ENCODE measurements at regions not wholly inside any gene's neighbourhood (a gene's known extent, or its start where the extent isn't known, plus 50 kb on each side); places are given as distances from the start of the nearest gene placed in this dataset.
"Not testable (repeated sequence)": the region's sequence is repeated elsewhere in the genome, so short reads cannot be mapped to it uniquely, and the experiment has no call there.

DNA sequence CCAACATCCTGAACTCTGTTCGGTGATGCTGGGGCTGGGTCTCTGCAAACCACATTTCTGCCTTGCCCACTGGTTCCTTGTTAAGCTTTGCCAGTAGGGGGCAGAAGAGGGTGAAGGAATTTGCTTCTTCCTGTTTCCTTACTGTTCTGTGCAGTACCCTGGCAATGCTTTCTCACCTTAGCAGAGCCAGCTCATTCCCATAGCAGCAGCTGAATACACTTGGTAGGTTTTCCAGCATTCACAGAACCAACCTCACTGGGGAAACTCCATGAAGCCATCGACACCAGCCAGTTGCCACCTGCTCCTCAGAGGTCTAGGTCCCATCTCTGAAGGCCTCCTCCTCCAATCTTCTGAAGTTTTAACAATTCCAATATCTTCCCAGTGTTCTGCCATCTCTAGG, 308.4 kb downstream of the PDCD6IP start:
- H3K9me3 Mint-ChIP-seq (ENCODE audit: low read depth) = peaks cover under 1% of the 10 kb centered on the region
- peaks cover 3% of the 10 kb centered on the region for H3K4me1 Mint-ChIP-seq (ENCODE audit: low read depth)
- H3K36me3 Mint-ChIP-seq (ENCODE audit: low read depth) = no peaks in the 10 kb centered on the region
- TF ChIP-seq, protein P1, sequence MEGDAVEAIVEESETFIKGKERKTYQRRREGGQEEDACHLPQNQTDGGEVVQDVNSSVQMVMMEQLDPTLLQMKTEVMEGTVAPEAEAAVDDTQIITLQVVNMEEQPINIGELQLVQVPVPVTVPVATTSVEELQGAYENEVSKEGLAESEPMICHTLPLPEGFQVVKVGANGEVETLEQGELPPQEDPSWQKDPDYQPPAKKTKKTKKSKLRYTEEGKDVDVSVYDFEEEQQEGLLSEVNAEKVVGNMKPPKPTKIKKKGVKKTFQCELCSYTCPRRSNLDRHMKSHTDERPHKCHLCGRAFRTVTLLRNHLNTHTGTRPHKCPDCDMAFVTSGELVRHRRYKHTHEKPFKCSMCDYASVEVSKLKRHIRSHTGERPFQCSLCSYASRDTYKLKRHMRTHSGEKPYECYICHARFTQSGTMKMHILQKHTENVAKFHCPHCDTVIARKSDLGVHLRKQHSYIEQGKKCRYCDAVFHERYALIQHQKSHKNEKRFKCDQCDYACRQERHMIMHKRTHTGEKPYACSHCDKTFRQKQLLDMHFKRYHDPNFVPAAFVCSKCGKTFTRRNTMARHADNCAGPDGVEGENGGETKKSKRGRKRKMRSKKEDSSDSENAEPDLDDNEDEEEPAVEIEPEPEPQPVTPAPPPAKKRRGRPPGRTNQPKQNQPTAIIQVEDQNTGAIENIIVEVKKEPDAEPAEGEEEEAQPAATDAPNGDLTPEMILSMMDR (IDR thresholded peaks at IDR 0.05) = peak; percentile 75
- peaks cover 13% of the 10 kb centered on the region for H3K27me3 Mint-ChIP-seq (ENCODE audit: low read depth)
- no peak for DNase-seq (ENCODE audit: low spot score)
- H3K27ac Mint-ChIP-seq (ENCODE audit: unreplicated experiment) = no peak overlapping the region
- no peak overlapping the region for H3K4me3 Mint-ChIP-seq (ENCODE audit: unreplicated experiment)

DNA sequence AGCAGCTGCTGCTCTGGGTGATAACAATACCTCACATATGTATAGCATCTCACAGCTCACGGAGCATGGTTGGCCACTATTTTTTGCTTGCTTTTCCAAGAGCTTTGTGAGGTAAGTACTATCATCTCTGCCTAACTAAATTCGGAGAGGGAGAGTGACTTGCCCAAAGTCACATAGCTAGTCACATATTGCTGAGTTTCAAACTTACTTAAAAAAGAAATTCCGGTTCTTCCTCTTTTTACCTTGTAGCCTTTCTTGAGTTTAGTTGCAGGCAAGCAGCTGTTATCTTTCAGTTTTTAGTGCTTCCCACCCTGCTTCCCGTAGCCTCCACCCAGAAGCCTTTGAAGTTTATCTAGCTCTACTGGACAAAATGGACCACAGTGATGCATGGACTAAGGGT, 309.2 kb downstream of the PDCD6IP start:
- Mint-ChIP-seq H3K36me3 (ENCODE audit: low read depth) (peaks cover under 1% of the 10 kb centered on the region), H3K9me3 (ENCODE audit: low read depth) (no peaks in the 10 kb centered on the region), H3K4me3 (ENCODE audit: unreplicated experiment) (no peak overlapping the region), H3K4me1 (ENCODE audit: low read depth) (peaks cover 3% of the 10 kb centered on the region), H3K27me3 (ENCODE audit: low read depth) (peaks cover 9% of the 10 kb centered on the region), H3K27ac (ENCODE audit: unreplicated experiment) (no peak overlapping the region)
- TF ChIP-seq, protein P1 (IDR thresholded peaks at IDR 0.05) = no peak
- no peak for DNase-seq (ENCODE audit: low spot score)

DNA sequence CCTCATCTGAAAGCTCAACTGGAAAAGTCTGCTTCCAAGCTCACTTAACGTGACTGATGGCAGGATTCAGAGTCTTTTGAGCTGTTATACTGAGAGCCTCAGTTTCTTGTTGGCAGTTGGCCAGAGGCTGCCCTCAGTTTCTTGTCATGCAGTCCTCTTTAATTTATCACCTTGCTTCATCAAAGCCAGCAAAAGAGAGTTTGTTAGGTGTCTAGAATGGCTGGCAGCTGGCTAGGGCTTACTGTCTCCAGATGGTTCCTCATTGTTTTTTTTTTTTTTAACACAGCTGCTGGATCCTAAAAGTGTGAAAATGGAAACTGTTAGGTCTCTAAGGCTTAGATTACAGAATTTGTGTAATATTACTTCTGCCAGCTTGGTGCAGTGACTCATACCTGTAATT, 310.6 kb downstream of the PDCD6IP start:
- Mint-ChIP-seq H3K27me3 (ENCODE audit: low read depth) (peaks cover 6% of the 10 kb centered on the region), H3K27ac (ENCODE audit: unreplicated experiment) (no peak overlapping the region), H3K4me1 (ENCODE audit: low read depth) (peaks cover 3% of the 10 kb centered on the region), H3K9me3 (ENCODE audit: low read depth) (no peaks in the 10 kb centered on the region), H3K36me3 (ENCODE audit: low read depth) (peaks cover 2% of the 10 kb centered on the region), H3K4me3 (ENCODE audit: unreplicated experiment) (no peak overlapping the region)
- no peak for DNase-seq (ENCODE audit: low spot score)
- TF ChIP-seq, protein P1 (IDR thresholded peaks at IDR 0.05) = no peak

DNA sequence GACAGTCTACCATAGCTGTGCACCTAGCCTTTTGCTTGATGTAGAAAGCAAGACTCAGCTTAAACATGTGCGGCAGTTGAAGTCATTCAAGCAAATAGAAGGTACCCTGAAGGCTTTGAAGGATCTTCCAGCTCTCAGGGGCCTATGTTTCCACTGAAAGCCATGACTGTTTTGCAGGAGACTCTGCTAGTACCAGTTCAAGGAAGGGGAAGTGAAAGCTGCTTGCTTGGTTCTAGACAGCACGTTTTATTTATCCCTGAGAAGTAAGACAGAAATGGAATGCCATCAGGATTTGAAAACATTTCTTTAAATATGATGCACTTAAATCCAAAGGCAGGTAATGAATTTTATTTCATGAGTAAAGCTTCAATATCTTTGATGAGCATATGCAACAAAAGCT, 311.4 kb downstream of the PDCD6IP start:
- Mint-ChIP-seq H3K4me1 (ENCODE audit: low read depth) (peaks cover 3% of the 10 kb centered on the region), H3K9me3 (ENCODE audit: low read depth) (no peaks in the 10 kb centered on the region), H3K4me3 (ENCODE audit: unreplicated experiment) (no peak overlapping the region), H3K27me3 (ENCODE audit: low read depth) (peaks cover 3% of the 10 kb centered on the region), H3K27ac (ENCODE audit: unreplicated experiment) (no peak overlapping the region), H3K36me3 (ENCODE audit: low read depth) (peaks cover 2% of the 10 kb centered on the region)
- no peak for DNase-seq (ENCODE audit: low spot score)
- TF ChIP-seq, protein P1 (IDR thresholded peaks at IDR 0.05) = no peak

DNA sequence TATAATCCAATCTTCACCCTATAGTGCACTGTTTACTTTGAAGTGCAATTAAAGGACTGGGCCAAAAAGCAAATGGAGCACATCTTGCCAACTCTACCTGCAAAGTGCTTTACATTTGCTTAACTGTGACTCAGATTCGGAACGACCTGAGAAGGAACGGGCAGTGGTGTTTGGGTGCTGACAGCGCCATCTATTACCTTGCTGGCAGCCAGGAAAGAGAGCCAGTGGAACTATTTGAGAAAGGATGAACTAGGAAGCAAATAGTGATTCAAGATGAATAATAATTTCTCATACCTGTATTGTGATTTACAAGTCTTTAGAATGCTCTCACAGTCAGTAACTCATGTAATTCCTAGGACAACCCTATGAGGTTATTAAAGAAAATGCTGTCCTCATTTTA, 312.9 kb downstream of the PDCD6IP start:
- H3K27ac Mint-ChIP-seq (ENCODE audit: unreplicated experiment) = no peak overlapping the region
- peaks cover 3% of the 10 kb centered on the region for H3K4me1 Mint-ChIP-seq (ENCODE audit: low read depth)
- peaks cover 7% of the 10 kb centered on the region for H3K9me3 Mint-ChIP-seq (ENCODE audit: low read depth)
- no peaks in the 10 kb centered on the region for H3K27me3 Mint-ChIP-seq (ENCODE audit: low read depth)
- peaks cover 2% of the 10 kb centered on the region for H3K36me3 Mint-ChIP-seq (ENCODE audit: low read depth)
- TF ChIP-seq, protein P1 (IDR thresholded peaks at IDR 0.05) = no peak
- H3K4me3 Mint-ChIP-seq (ENCODE audit: unreplicated experiment) = no peak overlapping the region
- no peak for DNase-seq (ENCODE audit: low spot score)

DNA sequence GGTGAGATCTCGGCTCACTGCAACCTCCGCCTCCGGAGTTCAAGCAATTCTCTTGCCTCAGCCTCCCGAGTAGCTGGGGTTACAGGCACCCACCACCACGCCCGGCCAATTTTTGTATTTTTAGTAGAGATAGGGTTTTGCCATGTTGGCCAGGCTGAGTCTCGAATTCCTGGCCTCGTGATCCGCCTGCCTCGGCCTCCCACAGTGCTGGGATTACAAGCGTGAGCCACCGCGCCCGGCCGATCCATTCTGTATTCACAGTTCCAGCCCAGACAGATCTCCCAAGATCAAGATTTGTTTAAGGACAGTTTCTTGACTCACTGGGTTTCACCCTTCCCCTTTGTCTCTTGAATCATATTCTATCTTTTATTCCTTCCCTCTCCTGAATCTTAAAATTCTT, 313.8 kb downstream of the PDCD6IP start:
- not testable (repeated sequence) for H3K4me1 Mint-ChIP-seq (ENCODE audit: low read depth); H3K4me3 Mint-ChIP-seq (ENCODE audit: unreplicated experiment); H3K27me3 Mint-ChIP-seq (ENCODE audit: low read depth); DNase-seq (ENCODE audit: low spot score); H3K36me3 Mint-ChIP-seq (ENCODE audit: low read depth); H3K27ac Mint-ChIP-seq (ENCODE audit: unreplicated experiment)
- H3K9me3 Mint-ChIP-seq (ENCODE audit: low read depth) = peaks cover 12% of the 10 kb centered on the region
